IMR-90 (cell line): ENCODE measurements at regions not wholly inside any gene's neighbourhood (a gene's known extent, or its start where the extent isn't known, plus 50 kb on each side); places are given as distances from the start of the nearest gene placed in this dataset.

ENCODE experiments used
- ATAC-seq: fragments of 200-7000 bp; cut with Tn5 transposase; 2 replicates; pipeline ENCODE4 v1.9.1; 2020; ENCODE audit warnings: low read depth, mild to moderate bottlenecking, moderate library complexity
- BruUV-seq: library from RNA; stranded (reverse); fragments of 400-500 nt; replicated peaks from 2 replicates; lab custom pipeline; 2021; lab: Mats Ljungman, UMichigan
- CTCF ChIA-PET: fragments of 300-600 bp; formaldehyde crosslinking; extraction: SDS; loops from one replicate; lab custom pipeline; 2021; ENCODE audit warnings: antibody characterized with exemption; lab: Yijun Ruan, JAX
- POLR2A ChIA-PET: fragments of 300-600 bp; sonication (Branson Sonifier 250); formaldehyde crosslinking; loops from one replicate; lab custom pipeline; 2022; ENCODE audit warnings: antibody characterized with exemption; ENCODE audit not compliant: unreplicated experiment; lab: Charles Lee
- DNase-seq: peaks from one replicate; pipeline ENCODE4 v3.0.0; 2013
- H2AFZ ChIP-seq: replicated peaks from 2 replicates; pipeline ENCODE3; 2013; ENCODE audit warnings: low read length, mild to moderate bottlenecking; ENCODE audit not compliant: poor library complexity
- H2AK5ac ChIP-seq: 2 replicates; pipeline ENCODE4 v1.6.1; 2013; ENCODE audit warnings: low read depth, low read length, inconsistent platforms
- H2AK9ac ChIP-seq: replicated peaks from 2 replicates; pipeline ENCODE3; 2013; ENCODE audit warnings: mild to moderate bottlenecking, low read depth, low read length, moderate library complexity; ENCODE audit not compliant: poor library complexity
- H2BK120ac ChIP-seq: 2 replicates; pipeline ENCODE4 v1.6.1; 2013; ENCODE audit warnings: low read depth, low read length, inconsistent platforms
- H2BK15ac ChIP-seq: 3 replicates; pipeline ENCODE4 v1.6.1; 2013; ENCODE audit warnings: low read depth, low read length, inconsistent platforms
- H2BK20ac ChIP-seq: 2 replicates; pipeline ENCODE4 v1.6.1; 2013; ENCODE audit warnings: low read depth, mild to moderate bottlenecking, inconsistent platforms, low read length, moderate library complexity
- H2BK5ac ChIP-seq: 2 replicates; pipeline ENCODE4 v1.6.1; 2013; ENCODE audit warnings: mild to moderate bottlenecking, low read depth, low read length, inconsistent platforms; ENCODE audit not compliant: poor library complexity, severe bottlenecking
- H3K14ac ChIP-seq: replicated peaks from 2 replicates; pipeline ENCODE4 v1.6.1; 2013; ENCODE audit warnings: low read depth, low read length, inconsistent platforms
- H3K18ac ChIP-seq: 2 replicates; pipeline ENCODE4 v1.6.1; 2013; ENCODE audit warnings: low read depth, low read length, control low read depth
- H3K23ac ChIP-seq: 2 replicates; pipeline ENCODE4 v1.6.1; 2013; ENCODE audit warnings: low read depth, low read length, inconsistent platforms
- H3K27ac ChIP-seq: 2 replicates; pipeline ENCODE4 v1.5.1; 2013; ENCODE audit warnings: mild to moderate bottlenecking, control low read depth, low read length; ENCODE audit not compliant: insufficient read depth
- H3K27me3 ChIP-seq: 2 replicates; pipeline ENCODE4 v1.6.1; 2013; ENCODE audit warnings: low read length; ENCODE audit not compliant: control insufficient read depth, insufficient read depth
- H3K36me3 ChIP-seq: 2 replicates; pipeline ENCODE4 v1.6.1; 2013; ENCODE audit warnings: low read length, mixed read lengths; ENCODE audit not compliant: control insufficient read depth, insufficient read depth
- H3K4ac ChIP-seq: 2 replicates; pipeline ENCODE4 v1.6.1; 2013; ENCODE audit warnings: low read depth, low read length, inconsistent platforms
- H3K4me1 ChIP-seq: 2 replicates; pipeline ENCODE4 v1.6.1; 2013; ENCODE audit warnings: low read length, mixed read lengths; ENCODE audit not compliant: control insufficient read depth, insufficient read depth
- H3K4me2 ChIP-seq: 2 replicates; pipeline ENCODE4 v1.6.1; 2013; ENCODE audit warnings: low read depth, mild to moderate bottlenecking, control low read depth, low read length, moderate library complexity
- H3K4me3 ChIP-seq: 2 replicates; pipeline ENCODE4 v1.5.1; 2013; ENCODE audit warnings: low read depth, mild to moderate bottlenecking, control low read depth, low read length, moderate library complexity; ENCODE audit not compliant: insufficient read depth
- H3K56ac ChIP-seq: 2 replicates; pipeline ENCODE4 v1.6.1; 2013; ENCODE audit warnings: low read length, inconsistent platforms; ENCODE audit not compliant: insufficient read depth; ENCODE audit errors: extremely low read depth
- H3K79me1 ChIP-seq, 2 experiments: 2 replicates each; pipeline ENCODE4 v1.6.1; 2013; ENCODE audit warnings: low read length in 2 of 2, inconsistent platforms in 1 of 2, low read depth in 1 of 2
- H3K9ac ChIP-seq: 2 replicates; pipeline ENCODE4 v1.6.1; 2013; ENCODE audit warnings: low read depth, low read length, control low read depth
- H3K9me1 ChIP-seq: 2 replicates; pipeline ENCODE4 v1.6.1; 2013; ENCODE audit warnings: low read length, inconsistent platforms; ENCODE audit not compliant: insufficient read depth
- H3K9me3 ChIP-seq: 2 replicates; pipeline ENCODE4 v1.6.1; 2013; ENCODE audit warnings: low read length; ENCODE audit not compliant: control insufficient read depth, insufficient read depth
- H4K20me1 ChIP-seq: 2 replicates; pipeline ENCODE4 v1.6.1; 2013; ENCODE audit warnings: low read length, inconsistent platforms; ENCODE audit not compliant: insufficient read depth
- H4K5ac ChIP-seq: 2 replicates; pipeline ENCODE4 v1.6.1; 2013; ENCODE audit warnings: mild to moderate bottlenecking, low read depth, low read length, control low read depth
- H4K8ac ChIP-seq, 2 experiments: 2 replicates each; pipeline ENCODE4 v1.6.1; 2013; ENCODE audit warnings: low read depth in 2 of 2, low read length in 2 of 2, control low read depth in 1 of 2, inconsistent platforms in 1 of 2
- H4K91ac ChIP-seq: 2 replicates; pipeline ENCODE4 v1.6.1; 2013; ENCODE audit warnings: low read depth, low read length, inconsistent platforms; ENCODE audit not compliant: insufficient read depth
- CEBPB ChIP-seq: IDR thresholded peaks from 2 replicates; pipeline ENCODE4 v1.6.1; 2012; ENCODE audit warnings: low read depth, low read length, improper control_type of control experiment
- ELK1 ChIP-seq: fragments of 150-350 bp; IDR thresholded peaks from 2 replicates; pipeline ENCODE4 v1.6.1; 2016; ENCODE audit warnings: low read depth, mild to moderate bottlenecking, low read length, moderate library complexity, borderline replicate concordance
- FOS ChIP-seq: fragments of 150-350 bp; IDR thresholded peaks from 2 replicates; pipeline ENCODE4 v1.6.1; 2016; ENCODE audit warnings: low read depth, low read length
- RAD21 ChIP-seq: IDR thresholded peaks from 2 replicates; pipeline ENCODE4 v1.6.1; 2012; ENCODE audit warnings: low read length, improper control_type of control experiment
- WGBS, 2 experiments: methylation state at CpG; one replicate each; pipeline versions ENCODE4 v1.1.5 to v1.1.7; 2013; ENCODE audit warnings: missing lambda C conversion rate in 2 of 2; ENCODE audit not compliant: insufficient read length in 1 of 2; ENCODE audit errors: extremely low coverage in 2 of 2; 5-methylcytosine and 5-hydroxymethylcytosine counted together
- dilution Hi-C: fragments of 300-500 bp; cut with HindIII; formaldehyde crosslinking; loops from one replicate; pipeline ENCODE4 v1.14.3; 2018; ENCODE audit warnings: low sequenced_read_pairs; ENCODE audit not compliant: unreplicated experiment
- in situ Hi-C: fragments of 300-500 bp; cut with MboI; formaldehyde crosslinking; loops from 3 replicates; pipeline ENCODE4 v1.14.3; 2019; ENCODE audit warnings: low sequenced_read_pairs, inconsistent platforms, mixed read lengths
- intact Hi-C: fragments of 100-400 bp; cut with micrococcal nuclease; formaldehyde crosslinking; loops from 2 replicates; pipeline ENCODE4 v1.10.0; 2022
- TF ChIP-seq, protein P1 (sequence below): fragments of 150-350 bp; IDR thresholded peaks from 2 replicates; pipeline ENCODE4 v1.6.1; 2017; ENCODE audit warnings: mild to moderate bottlenecking, antibody characterized with exemption, low read length, low read depth

DNA sequence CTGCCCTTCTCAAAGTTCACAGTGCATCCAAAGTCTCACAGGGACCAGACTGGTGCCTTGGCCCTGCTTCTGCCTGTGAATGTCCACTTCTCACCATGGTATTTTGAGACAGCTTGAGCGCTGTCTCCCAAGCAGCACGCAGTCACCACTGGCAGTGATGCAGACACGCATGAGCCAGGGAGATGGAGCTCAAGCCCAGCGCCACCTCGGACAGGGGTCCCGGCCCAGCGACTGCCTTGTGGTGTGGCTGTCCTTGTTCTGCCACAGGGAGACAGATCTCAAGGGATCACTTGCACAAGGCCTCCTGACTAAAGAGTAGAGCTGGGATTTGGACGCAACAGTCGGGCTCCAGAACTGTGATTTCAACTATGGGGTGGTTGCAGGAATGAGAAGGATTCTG lies 92.6 kb upstream of the MBL2 start:
- Histone ChIP-seq H2AK5ac (peak overlapping the region; percentile 56), H4K8ac (peak overlapping the region in 1 of 2 experiments; percentile 41; a peak in 2 of 4 replicates), H2AFZ (peak overlapping the region; percentile 64), H3K4me2 (no peak overlapping the region), H3K36me3 (no peaks in the 10 kb centered on the region), H3K27me3 (no peaks in the 10 kb centered on the region), H3K9ac (no peak overlapping the region), H3K14ac (peak overlapping the region; percentile 69), H2BK120ac (peak overlapping the region; percentile 87), H3K4me3 (no peak overlapping the region), H3K23ac (peak overlapping the region; percentile 15; the same call in 1 of the 2 replicates), H2AK9ac (peak overlapping the region; percentile 71), H3K79me1 (no peaks in the 10 kb centered on the region), H2BK20ac (peak overlapping the region; percentile 76), H4K91ac (peak overlapping the region; percentile 80), H4K20me1 (no peaks in the 10 kb centered on the region), H3K4ac (peak overlapping the region; percentile 71), H2BK15ac (peak overlapping the region; percentile 76; the same call in 1 of the 3 replicates), H3K9me1 (peaks cover 13% of the 10 kb centered on the region), H4K5ac (peak overlapping the region; percentile 29), H3K56ac (no peak overlapping the region), H3K18ac (peak overlapping the region; percentile 70), H3K27ac (peak overlapping the region; percentile 87; the same call in 1 of the 2 replicates), H3K4me1 (peaks cover 11% of the 10 kb centered on the region), H2BK5ac (peak overlapping the region; percentile 88), H3K9me3 (no peaks in the 10 kb centered on the region; the same call in 1 of the 2 replicates)
- intact Hi-C loops: no loop called here
- WGBS, 2 experiments: 100% methylated on average over 3 of the region's 9 CpGs; no CpG with 5 or more reads in 1 of the 2 experiments
- no peak for DNase-seq
- dilution Hi-C loops: no loop called here
- no TSS peak for BruUV-seq
- in situ Hi-C loops: no loop called here
- TF ChIP-seq CEBPB: no peak
- TF ChIP-seq, protein P1, sequence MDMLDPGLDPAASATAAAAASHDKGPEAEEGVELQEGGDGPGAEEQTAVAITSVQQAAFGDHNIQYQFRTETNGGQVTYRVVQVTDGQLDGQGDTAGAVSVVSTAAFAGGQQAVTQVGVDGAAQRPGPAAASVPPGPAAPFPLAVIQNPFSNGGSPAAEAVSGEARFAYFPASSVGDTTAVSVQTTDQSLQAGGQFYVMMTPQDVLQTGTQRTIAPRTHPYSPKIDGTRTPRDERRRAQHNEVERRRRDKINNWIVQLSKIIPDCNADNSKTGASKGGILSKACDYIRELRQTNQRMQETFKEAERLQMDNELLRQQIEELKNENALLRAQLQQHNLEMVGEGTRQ: no peak
- TF ChIP-seq FOS: no peak
- no peak for TF ChIP-seq RAD21
- no peak for TF ChIP-seq ELK1
- CTCF ChIA-PET: no interaction called here
- no peak for ATAC-seq
- POLR2A ChIA-PET: no interaction called here
